ENCODE measurements at regions not wholly inside any gene's neighbourhood (a gene's known extent, or its start where the extent isn't known, plus 50 kb on each side); places are given as distances from the start of the nearest gene placed in this dataset.

DNA sequence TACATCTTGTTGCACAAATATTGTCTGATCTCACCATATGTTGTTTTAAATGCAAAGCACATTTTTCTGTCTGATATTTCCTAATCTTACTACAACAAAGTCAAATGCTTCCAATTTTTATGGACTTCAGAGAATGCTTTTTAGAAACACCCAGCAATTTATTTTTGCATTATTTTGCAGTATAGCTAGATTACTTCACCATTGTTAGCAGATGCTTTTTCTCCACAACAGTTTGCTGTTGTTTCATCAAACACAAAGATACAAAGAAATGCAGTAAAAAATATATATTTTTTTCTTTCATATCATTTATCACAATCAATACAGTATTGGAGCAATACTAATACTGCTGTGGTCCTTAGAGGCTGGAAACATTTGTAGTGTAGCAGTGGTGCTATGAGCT is 674.4 kb downstream of the TMTC2 start:
- TF ChIP-seq, protein P1, sequence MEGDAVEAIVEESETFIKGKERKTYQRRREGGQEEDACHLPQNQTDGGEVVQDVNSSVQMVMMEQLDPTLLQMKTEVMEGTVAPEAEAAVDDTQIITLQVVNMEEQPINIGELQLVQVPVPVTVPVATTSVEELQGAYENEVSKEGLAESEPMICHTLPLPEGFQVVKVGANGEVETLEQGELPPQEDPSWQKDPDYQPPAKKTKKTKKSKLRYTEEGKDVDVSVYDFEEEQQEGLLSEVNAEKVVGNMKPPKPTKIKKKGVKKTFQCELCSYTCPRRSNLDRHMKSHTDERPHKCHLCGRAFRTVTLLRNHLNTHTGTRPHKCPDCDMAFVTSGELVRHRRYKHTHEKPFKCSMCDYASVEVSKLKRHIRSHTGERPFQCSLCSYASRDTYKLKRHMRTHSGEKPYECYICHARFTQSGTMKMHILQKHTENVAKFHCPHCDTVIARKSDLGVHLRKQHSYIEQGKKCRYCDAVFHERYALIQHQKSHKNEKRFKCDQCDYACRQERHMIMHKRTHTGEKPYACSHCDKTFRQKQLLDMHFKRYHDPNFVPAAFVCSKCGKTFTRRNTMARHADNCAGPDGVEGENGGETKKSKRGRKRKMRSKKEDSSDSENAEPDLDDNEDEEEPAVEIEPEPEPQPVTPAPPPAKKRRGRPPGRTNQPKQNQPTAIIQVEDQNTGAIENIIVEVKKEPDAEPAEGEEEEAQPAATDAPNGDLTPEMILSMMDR (IDR thresholded peaks at IDR 0.05) = no peak
- no peak for TF ChIP-seq POLR2A (IDR thresholded peaks at IDR 0.05)

Measured in right lobe of liver (tissue), 4 donors.